Neuron (in vitro differentiated cells): ENCODE measurements at regions not wholly inside any gene's neighbourhood (a gene's known extent, or its start where the extent isn't known, plus 50 kb on each side); places are given as distances from the start of the nearest gene placed in this dataset.

Source experiments
- H2AFZ ChIP-seq: one replicate; pipeline ENCODE4 v1.6.1; 2013; ENCODE audit warnings: low read depth, mild to moderate bottlenecking, inconsistent platforms, low read length, moderate library complexity
- H3K27me3 ChIP-seq: one replicate; pipeline ENCODE4 v1.6.1; 2013; ENCODE audit warnings: low read length; ENCODE audit not compliant: insufficient read depth
- H3K36me3 ChIP-seq: one replicate; pipeline ENCODE4 v1.6.1; 2013; ENCODE audit warnings: low read length; ENCODE audit not compliant: insufficient read depth
- H3K4me1 ChIP-seq: one replicate; pipeline ENCODE4 v1.6.1; 2013; ENCODE audit warnings: low read length; ENCODE audit not compliant: insufficient read depth
- H3K4me3 ChIP-seq: 2 replicates; pipeline ENCODE4 v1.5.1; 2013; ENCODE audit warnings: mild to moderate bottlenecking, low read length, moderate library complexity
- H3K9me3 ChIP-seq: one replicate; pipeline ENCODE4 v1.6.1; 2013; ENCODE audit warnings: low read length

- Histone ChIP-seq H3K9me3 (no peaks in the 10 kb centered on the region), H3K27me3 (no peaks in the 10 kb centered on the region), H2AFZ (no peak overlapping the region), H3K4me1 (peaks cover 18% of the 10 kb centered on the region), H3K4me3 (no peak overlapping the region), H3K36me3 (no peaks in the 10 kb centered on the region)
Measured at GRCh38 chr2:145012806-145013205, 492.9 kb upstream of the ZEB2 start.

GRCh38 chr2:145012214-145012670, 492.3 kb upstream of the ZEB2 start:
- Histone ChIP-seq H3K9me3 (no peaks in the 10 kb centered on the region), H2AFZ (no peak overlapping the region), H3K36me3 (no peaks in the 10 kb centered on the region), H3K27me3 (no peaks in the 10 kb centered on the region), H3K4me3 (no peak overlapping the region), H3K4me1 (peaks cover 18% of the 10 kb centered on the region)

GRCh38 chr2:145010635-145011034, 490.7 kb upstream of the ZEB2 start:
- Histone ChIP-seq H3K4me3 (no peak overlapping the region), H2AFZ (no peak overlapping the region), H3K4me1 (peaks cover 14% of the 10 kb centered on the region), H3K36me3 (no peaks in the 10 kb centered on the region), H3K27me3 (no peaks in the 10 kb centered on the region), H3K9me3 (no peaks in the 10 kb centered on the region)

- H3K9me3 ChIP-seq: no peaks in the 10 kb centered on the region
- no peaks in the 10 kb centered on the region for H3K27me3 ChIP-seq
- H2AFZ ChIP-seq: no peak overlapping the region
- peaks cover 6% of the 10 kb centered on the region for H3K4me1 ChIP-seq
- no peaks in the 10 kb centered on the region for H3K36me3 ChIP-seq
- no peak overlapping the region for H3K4me3 ChIP-seq
Measured at GRCh38 chr2:145007960-145008263, 488.0 kb upstream of the ZEB2 start.

- H3K4me3 ChIP-seq: no peak overlapping the region
- peaks cover 3% of the 10 kb centered on the region for H3K4me1 ChIP-seq
- no peaks in the 10 kb centered on the region for H3K27me3 ChIP-seq
- no peaks in the 10 kb centered on the region for H3K9me3 ChIP-seq
- H3K36me3 ChIP-seq: no peaks in the 10 kb centered on the region
- no peak overlapping the region for H2AFZ ChIP-seq
Measured at GRCh38 chr2:145007093-145007959, 487.4 kb upstream of the ZEB2 start.

GRCh38 chr2:145002624-145003023, 482.7 kb upstream of the ZEB2 start:
- Histone ChIP-seq H2AFZ (no peak overlapping the region), H3K36me3 (no peaks in the 10 kb centered on the region), H3K4me1 (no peaks in the 10 kb centered on the region), H3K27me3 (no peaks in the 10 kb centered on the region), H3K9me3 (no peaks in the 10 kb centered on the region), H3K4me3 (no peak overlapping the region)

- no peaks in the 10 kb centered on the region for H3K4me1 ChIP-seq
- H3K27me3 ChIP-seq: no peaks in the 10 kb centered on the region
- no peaks in the 10 kb centered on the region for H3K36me3 ChIP-seq
- no peaks in the 10 kb centered on the region for H3K9me3 ChIP-seq
- no peak overlapping the region for H2AFZ ChIP-seq
- H3K4me3 ChIP-seq: no peak overlapping the region
Measured at GRCh38 chr2:145000376-145000775, 480.5 kb upstream of the ZEB2 start.

- Histone ChIP-seq H3K4me3 (no peak overlapping the region), H3K9me3 (no peaks in the 10 kb centered on the region)
Measured at GRCh38 chr2:144999936-145000335, 480.0 kb upstream of the ZEB2 start.

GRCh38 chr2:144999071-144999875, 479.4 kb upstream of the ZEB2 start:
- no peaks in the 10 kb centered on the region for H3K27me3 ChIP-seq
- H3K4me3 ChIP-seq: no peak overlapping the region
- no peak overlapping the region for H2AFZ ChIP-seq
- H3K4me1 ChIP-seq: no peaks in the 10 kb centered on the region
- no peaks in the 10 kb centered on the region for H3K9me3 ChIP-seq
- no peaks in the 10 kb centered on the region for H3K36me3 ChIP-seq

More at GRCh38 chr2:144999936-145000335, 480.0 kb upstream of the ZEB2 start:
- Histone ChIP-seq H3K4me1 (no peaks in the 10 kb centered on the region), H2AFZ (no peak overlapping the region), H3K36me3 (no peaks in the 10 kb centered on the region), H3K27me3 (no peaks in the 10 kb centered on the region)

- no peak overlapping the region for H2AFZ ChIP-seq
- no peaks in the 10 kb centered on the region for H3K9me3 ChIP-seq
- H3K27me3 ChIP-seq: no peaks in the 10 kb centered on the region
- H3K4me1 ChIP-seq: no peaks in the 10 kb centered on the region
- H3K36me3 ChIP-seq: no peaks in the 10 kb centered on the region
- no peak overlapping the region for H3K4me3 ChIP-seq
Measured at GRCh38 chr2:144998435-144998834, 478.5 kb upstream of the ZEB2 start.

- H3K27me3 ChIP-seq: no peaks in the 10 kb centered on the region
- no peak overlapping the region for H2AFZ ChIP-seq
- H3K4me1 ChIP-seq: no peaks in the 10 kb centered on the region
- no peak overlapping the region for H3K4me3 ChIP-seq
- no peaks in the 10 kb centered on the region for H3K36me3 ChIP-seq
- no peaks in the 10 kb centered on the region for H3K9me3 ChIP-seq
Measured at GRCh38 chr2:144996225-144996795, 476.4 kb upstream of the ZEB2 start.

GRCh38 chr2:144995482-144995881, 475.6 kb upstream of the ZEB2 start:
- Histone ChIP-seq H3K4me1 (peaks cover 5% of the 10 kb centered on the region), H3K9me3 (no peaks in the 10 kb centered on the region), H3K4me3 (no peak overlapping the region), H3K27me3 (no peaks in the 10 kb centered on the region), H3K36me3 (no peaks in the 10 kb centered on the region), H2AFZ (no peak overlapping the region)

GRCh38 chr2:144990661-144991060, 470.7 kb upstream of the ZEB2 start:
- H3K4me1 ChIP-seq: peaks cover 15% of the 10 kb centered on the region
- H3K27me3 ChIP-seq: no peaks in the 10 kb centered on the region
- peak overlapping the region; percentile 55 for H2AFZ ChIP-seq
- no peaks in the 10 kb centered on the region for H3K36me3 ChIP-seq
- no peak overlapping the region for H3K4me3 ChIP-seq
- H3K9me3 ChIP-seq: no peaks in the 10 kb centered on the region
